B cell (primary cell): ENCODE measurements at regions not wholly inside any gene's neighbourhood (a gene's known extent, or its start where the extent isn't known, plus 50 kb on each side); places are given as distances from the start of the nearest gene placed in this dataset.

Experiments used
- ATAC-seq: fragments of 200-7000 bp; cut with Tn5 transposase; one replicate; pipeline ENCODE4 v1.10.0; 2021; ENCODE audit warnings: low read depth, mild to moderate bottlenecking, moderate number of reproducible peaks, moderate library complexity
- CTCF ChIA-PET: fragments of 350-600 bp; sonication (Branson Sonifier 250); formaldehyde crosslinking; loops from one replicate; lab custom pipeline; 2021; ENCODE audit warnings: antibody characterized with exemption, inconsistent platforms; lab: Charles Lee
- POLR2A ChIA-PET: fragments of 350-600 bp; sonication (Branson Sonifier 250); formaldehyde crosslinking; loops from one replicate; lab custom pipeline; 2021; ENCODE audit warnings: antibody characterized with exemption; lab: Charles Lee
- DNase-seq: peaks from one replicate; pipeline ENCODE4 v3.0.0; 2013
- H2AFZ ChIP-seq: 2 replicates; pipeline ENCODE4 v1.6.1; 2012; ENCODE audit warnings: mild to moderate bottlenecking, low read depth, low read length; ENCODE audit not compliant: insufficient read depth, poor library complexity, severe bottlenecking
- H3K27ac ChIP-seq, 2 donors: 1 replicate in 1 of 2; 2 replicates in 1 of 2; pipeline ENCODE4 v1.5.1; 2012 to 2013; ENCODE audit warnings: low read length in 2 of 2, mild to moderate bottlenecking in 2 of 2, moderate library complexity in 1 of 2
- H3K27me3 ChIP-seq, 4 experiments: fragments of 200-600 bp in 1 of 4; sonication (generic) in 1 of 4; replicated peaks in 1 of 4; 1 replicate in 2 of 4; 2 replicates in 2 of 4; pipeline versions ENCODE4 v1.6.1 to v1.7.0; 2013 to 2016; ENCODE audit warnings: low read length in 3 of 4, mild to moderate bottlenecking in 2 of 4, mixed read lengths in 1 of 4, moderate library complexity in 1 of 4; ENCODE audit not compliant: insufficient read depth in 4 of 4, control insufficient read depth in 3 of 4; ENCODE audit errors: control extremely low read depth in 1 of 4
- H3K36me3 ChIP-seq, 2 experiments: replicated peaks in 1 of 2; 1 replicate in 1 of 2; 2 replicates in 1 of 2; pipeline versions ENCODE4 v1.6.1 to v1.7.1; 2013; ENCODE audit warnings: low read length in 1 of 2; ENCODE audit not compliant: insufficient read depth in 2 of 2, control insufficient read depth in 1 of 2; ENCODE audit errors: control extremely low read depth in 1 of 2, extremely low read depth in 1 of 2
- H3K4me1 ChIP-seq, 2 donors: fragments of 200-600 bp in 1 of 2; sonication (generic) in 1 of 2; 1 replicate in 1 of 2; 2 replicates in 1 of 2; pipeline versions ENCODE4 v1.5.1 to v1.6.1; 2013 to 2017; ENCODE audit warnings: low read length in 2 of 2; ENCODE audit not compliant: control insufficient read depth in 2 of 2, insufficient read depth in 2 of 2
- H3K4me2 ChIP-seq: replicated peaks from 2 replicates; pipeline ENCODE3; 2012; ENCODE audit warnings: mild to moderate bottlenecking, low read depth, low read length; ENCODE audit not compliant: poor library complexity, severe bottlenecking
- H3K4me3 ChIP-seq, 5 experiments: fragments of 200-600 bp in 1 of 5; sonication (generic) in 1 of 5; 1 replicate in 3 of 5; 2 replicates in 2 of 5; pipeline versions ENCODE4 v1.5.1 to v1.7.0; 2011 to 2016; ENCODE audit warnings: low read length in 4 of 5, mild to moderate bottlenecking in 4 of 5, low read depth in 2 of 5, control low read depth in 1 of 5, moderate library complexity in 1 of 5; ENCODE audit not compliant: insufficient read depth in 1 of 5; ENCODE audit errors: control extremely low read depth in 1 of 5, extremely low read depth in 1 of 5
- H3K79me2 ChIP-seq: fragments of 200-600 bp; sonication (generic); one replicate; pipeline ENCODE4 v1.6.0; 2016; ENCODE audit warnings: low read length; ENCODE audit not compliant: control insufficient read depth, insufficient read depth
- H3K9ac ChIP-seq: fragments of 200-600 bp; sonication (generic); 2 replicates; pipeline ENCODE4 v1.6.1; 2017; ENCODE audit warnings: mild to moderate bottlenecking, low read length, moderate library complexity
- H3K9me3 ChIP-seq, 3 donors: one replicate each; pipeline versions ENCODE4 v1.6.1 to v1.7.1; 2013; ENCODE audit warnings: low read length in 2 of 3; ENCODE audit not compliant: control insufficient read depth in 2 of 3, insufficient read depth in 1 of 3; ENCODE audit errors: control extremely low read depth in 1 of 3
- H4K20me1 ChIP-seq: 2 replicates; pipeline ENCODE4 v1.6.0; 2012; ENCODE audit warnings: mild to moderate bottlenecking, low read length; ENCODE audit not compliant: insufficient read depth, control insufficient read depth, poor library complexity, severe bottlenecking
- H3K27ac Mint-ChIP-seq: one replicate; pipeline ENCODE4 v1.8.0; 2021; ENCODE audit warnings: mixed read lengths
- H3K27me3 Mint-ChIP-seq: one replicate; pipeline ENCODE4 v1.8.0; 2021; ENCODE audit warnings: mixed read lengths
- H3K4me1 Mint-ChIP-seq: one replicate; pipeline ENCODE4 v1.8.0; 2021; ENCODE audit warnings: mixed read lengths
- H3K4me3 Mint-ChIP-seq: one replicate; pipeline ENCODE4 v1.8.0; 2021; ENCODE audit warnings: mixed read lengths
- H3K9me3 Mint-ChIP-seq: one replicate; pipeline ENCODE4 v1.8.0; 2022; ENCODE audit warnings: mixed read lengths; ENCODE audit not compliant: insufficient read depth
- EZH2 ChIP-seq: IDR thresholded peaks from 2 replicates; pipeline ENCODE4 v1.6.1; 2012; ENCODE audit warnings: borderline replicate concordance, low read depth, mild to moderate bottlenecking, moderate library complexity, low read length; ENCODE audit not compliant: insufficient read depth, poor library complexity, severe bottlenecking
- WGBS: methylation state at CpG from one replicate; pipeline ENCODE4 v1.1.5; 2013; ENCODE audit warnings: missing lambda C conversion rate; ENCODE audit not compliant: insufficient coverage; 5-methylcytosine and 5-hydroxymethylcytosine counted together
- intact Hi-C: fragments of 100-400 bp; cut with micrococcal nuclease; formaldehyde crosslinking; loops from one replicate; pipeline ENCODE4 v1.10.0; 2022
- TF ChIP-seq, protein P1 (sequence below): fragments of 200-600 bp; IDR thresholded peaks from one replicate; pipeline ENCODE4 v1.8.0; 2022; ENCODE audit warnings: antibody characterized with exemption, mild to moderate bottlenecking

DNA sequence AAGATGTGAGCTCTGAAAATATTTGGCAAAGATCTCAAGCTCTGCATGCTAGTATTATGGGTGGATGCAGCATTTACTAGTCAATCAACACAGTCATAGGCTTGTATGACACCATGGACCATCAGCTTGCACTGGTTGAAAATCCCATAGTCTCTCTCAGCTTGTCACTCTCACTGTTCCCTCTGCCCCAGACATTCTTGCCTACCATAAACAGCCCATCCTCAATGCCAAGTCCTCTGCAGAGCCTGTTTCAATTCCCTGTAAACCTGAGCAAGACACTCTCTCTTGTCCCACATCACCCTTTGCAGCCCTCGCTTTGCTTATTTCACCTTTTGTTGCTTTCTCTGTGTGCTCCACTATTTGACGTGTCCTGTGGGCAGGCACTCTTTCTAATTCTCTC lies 264.6 kb downstream of the ICE1 start:
- WGBS = 100% methylated on average over 1 of the region's 2 CpGs
- Histone ChIP-seq H3K4me1 (no peaks in the 10 kb centered on the region), H3K36me3 (no peaks in the 10 kb centered on the region), H4K20me1 (no peaks in the 10 kb centered on the region), H3K4me2 (no peak overlapping the region), H3K27ac (no peak overlapping the region), H3K9me3 (peaks cover 0 to 2% (median 0%) of the 10 kb centered on the region in 3 donors), H3K27me3 (peaks cover 0 to 7% (median 1%) of the 10 kb centered on the region in 4 experiments), H3K4me3 (no peak overlapping the region), H3K79me2 (no peaks in the 10 kb centered on the region), H2AFZ (no peak overlapping the region), H3K9ac (no peak overlapping the region)
- H3K27me3 Mint-ChIP-seq = peaks cover 19% of the 10 kb centered on the region
- no peak for TF ChIP-seq EZH2
- TF ChIP-seq, protein P1, sequence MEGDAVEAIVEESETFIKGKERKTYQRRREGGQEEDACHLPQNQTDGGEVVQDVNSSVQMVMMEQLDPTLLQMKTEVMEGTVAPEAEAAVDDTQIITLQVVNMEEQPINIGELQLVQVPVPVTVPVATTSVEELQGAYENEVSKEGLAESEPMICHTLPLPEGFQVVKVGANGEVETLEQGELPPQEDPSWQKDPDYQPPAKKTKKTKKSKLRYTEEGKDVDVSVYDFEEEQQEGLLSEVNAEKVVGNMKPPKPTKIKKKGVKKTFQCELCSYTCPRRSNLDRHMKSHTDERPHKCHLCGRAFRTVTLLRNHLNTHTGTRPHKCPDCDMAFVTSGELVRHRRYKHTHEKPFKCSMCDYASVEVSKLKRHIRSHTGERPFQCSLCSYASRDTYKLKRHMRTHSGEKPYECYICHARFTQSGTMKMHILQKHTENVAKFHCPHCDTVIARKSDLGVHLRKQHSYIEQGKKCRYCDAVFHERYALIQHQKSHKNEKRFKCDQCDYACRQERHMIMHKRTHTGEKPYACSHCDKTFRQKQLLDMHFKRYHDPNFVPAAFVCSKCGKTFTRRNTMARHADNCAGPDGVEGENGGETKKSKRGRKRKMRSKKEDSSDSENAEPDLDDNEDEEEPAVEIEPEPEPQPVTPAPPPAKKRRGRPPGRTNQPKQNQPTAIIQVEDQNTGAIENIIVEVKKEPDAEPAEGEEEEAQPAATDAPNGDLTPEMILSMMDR = no peak
- CTCF ChIA-PET = no interaction called here
- intact Hi-C loops = no loop called here
- POLR2A ChIA-PET = no interaction called here
- DNase-seq (no peak), ATAC-seq (no peak)
- H3K4me3 Mint-ChIP-seq = no peak overlapping the region
- no peaks in the 10 kb centered on the region for H3K9me3 Mint-ChIP-seq
- peaks cover 2% of the 10 kb centered on the region for H3K4me1 Mint-ChIP-seq
- no peak overlapping the region for H3K27ac Mint-ChIP-seq

DNA sequence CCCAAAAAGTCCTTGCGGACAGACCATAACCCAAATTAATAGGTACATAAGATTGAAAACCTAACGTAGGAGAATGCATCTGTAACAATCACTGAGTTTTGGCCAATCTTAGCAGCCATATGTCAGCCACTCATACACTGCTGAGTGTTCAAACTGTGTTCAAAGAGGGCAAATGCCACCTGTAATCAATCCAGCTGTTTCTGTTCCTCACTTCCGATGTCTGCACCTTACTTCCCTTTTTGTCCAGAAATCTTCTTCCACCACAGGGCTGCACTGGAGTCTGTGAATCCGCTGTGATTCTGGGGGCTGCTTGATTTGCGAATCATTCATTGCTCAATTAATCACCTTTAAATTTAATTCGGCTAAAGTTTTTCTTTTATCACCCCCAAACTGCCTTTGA lies 263.9 kb downstream of the ICE1 start:
- CTCF ChIA-PET = no interaction called here
- no peak for TF ChIP-seq EZH2
- TF ChIP-seq, protein P1 = no peak
- Mint-ChIP-seq H3K9me3 (no peaks in the 10 kb centered on the region), H3K27ac (no peak overlapping the region), H3K4me1 (peaks cover 2% of the 10 kb centered on the region), H3K4me3 (no peak overlapping the region), H3K27me3 (peaks cover 19% of the 10 kb centered on the region)
- ATAC-seq (no peak), DNase-seq (no peak)
- Histone ChIP-seq H3K9ac (no peak overlapping the region), H3K79me2 (no peaks in the 10 kb centered on the region), H3K4me2 (no peak overlapping the region), H3K4me1 (no peaks in the 10 kb centered on the region), H2AFZ (no peak overlapping the region), H3K27ac (no peak overlapping the region), H4K20me1 (no peaks in the 10 kb centered on the region), H3K27me3 (peaks cover 0 to 7% (median 1%) of the 10 kb centered on the region in 4 experiments), H3K9me3 (peaks cover 0 to 2% (median 0%) of the 10 kb centered on the region in 3 donors), H3K36me3 (no peaks in the 10 kb centered on the region), H3K4me3 (no peak overlapping the region)
- 88% methylated on average over 4 of the region's 6 CpGs for WGBS
- intact Hi-C loops = no loop called here
- POLR2A ChIA-PET = no interaction called here
